Middle frontal gyrus (tissue), 1 donor: ENCODE measurements at regions not wholly inside any gene's neighbourhood (a gene's known extent, or its start where the extent isn't known, plus 50 kb on each side); places are given as distances from the start of the nearest gene placed in this dataset.

Experiments used
- DNase-seq: peaks from one replicate; pipeline ENCODE4 v3.0.0-alpha.2; 2015; ENCODE audit warnings: low spot score; ENCODE audit errors: extremely low spot score

DNA sequence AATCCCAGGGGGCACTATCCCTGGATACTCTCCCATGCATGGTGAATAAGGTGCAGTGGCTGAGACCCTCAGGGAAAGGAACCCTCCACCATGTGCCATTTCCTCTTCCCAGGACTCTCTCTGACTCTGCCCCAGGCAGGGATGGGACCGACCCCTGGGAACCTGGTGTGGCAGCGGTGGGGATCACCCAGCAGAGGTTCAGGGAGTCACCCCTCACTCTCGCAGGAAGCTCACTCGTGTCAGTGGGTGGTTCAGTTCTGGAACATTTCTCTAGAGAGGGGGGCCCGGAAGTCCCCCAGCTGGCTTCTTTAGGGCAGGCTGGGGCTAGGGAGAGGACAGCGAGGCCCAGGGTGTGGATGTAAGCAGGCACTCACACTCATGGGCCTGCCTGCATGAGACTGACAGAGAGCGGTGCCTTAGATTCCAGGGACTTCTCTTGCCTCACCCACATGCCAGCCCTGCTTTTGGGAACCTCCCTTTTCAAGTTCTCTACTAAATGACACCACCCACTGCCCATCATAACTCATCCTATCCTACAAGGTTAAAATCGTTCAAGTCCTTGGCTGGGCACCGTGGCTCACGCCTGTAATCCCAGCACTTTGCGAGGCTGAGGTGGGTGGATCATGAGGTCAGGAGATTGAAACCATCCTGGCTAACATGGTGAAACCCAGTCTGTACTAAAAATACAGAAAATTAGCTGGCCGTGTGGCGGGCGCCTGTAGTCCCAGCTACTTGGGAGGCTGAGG is 109.7 kb upstream of the SDK2 start:
- no peak for DNase-seq

DNA sequence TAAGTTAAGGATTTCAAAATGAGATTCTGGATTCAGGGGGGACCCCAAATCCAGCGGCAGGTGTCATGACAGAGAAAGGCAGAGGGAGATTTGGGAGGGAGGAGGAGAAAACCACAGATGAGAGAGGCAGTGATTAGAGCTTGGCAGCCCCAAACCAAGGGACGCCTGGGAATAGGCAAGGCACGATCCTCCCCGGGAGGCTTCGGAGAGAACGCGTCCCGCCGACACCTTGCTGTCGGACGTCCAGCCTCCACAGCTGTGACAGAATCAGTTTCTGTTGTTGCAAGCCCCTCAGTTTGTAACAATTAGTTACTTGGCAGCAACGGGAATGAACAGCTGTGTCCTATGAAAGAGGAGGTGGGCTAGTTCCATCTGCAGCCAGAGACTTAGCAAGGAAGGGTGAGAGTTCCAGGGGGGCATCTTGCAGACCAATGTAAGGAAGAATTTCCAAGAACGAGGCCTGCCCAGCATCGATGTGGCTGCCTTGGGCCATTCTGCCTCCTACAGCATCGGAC is 110.7 kb upstream of the SDK2 start:
- DNase-seq = no peak

- DNase-seq = no peak
Measured at GRCh38 chr17:73757420-73757819, 113.2 kb upstream of the SDK2 start.

DNA sequence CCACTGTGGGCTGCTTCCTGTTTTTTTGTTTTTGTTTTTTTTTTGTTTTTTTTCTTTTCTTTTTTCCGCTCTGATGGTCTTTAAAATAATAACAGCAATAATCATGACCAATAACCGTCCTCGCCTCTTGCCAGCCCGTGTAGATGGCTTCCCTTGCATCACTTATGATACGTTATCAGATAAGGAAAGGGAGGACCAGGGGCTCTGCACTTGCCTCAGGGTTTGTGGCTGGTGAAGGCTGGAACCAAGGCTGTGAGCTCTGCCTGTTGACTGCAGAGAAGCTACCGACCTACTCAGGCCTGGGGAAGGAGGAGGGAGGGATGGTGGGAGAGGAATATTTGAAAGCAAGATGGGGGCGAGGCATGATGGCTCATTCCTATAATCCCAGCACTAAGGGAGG is 114.0 kb upstream of the SDK2 start:
- DNase-seq = no peak

DNA sequence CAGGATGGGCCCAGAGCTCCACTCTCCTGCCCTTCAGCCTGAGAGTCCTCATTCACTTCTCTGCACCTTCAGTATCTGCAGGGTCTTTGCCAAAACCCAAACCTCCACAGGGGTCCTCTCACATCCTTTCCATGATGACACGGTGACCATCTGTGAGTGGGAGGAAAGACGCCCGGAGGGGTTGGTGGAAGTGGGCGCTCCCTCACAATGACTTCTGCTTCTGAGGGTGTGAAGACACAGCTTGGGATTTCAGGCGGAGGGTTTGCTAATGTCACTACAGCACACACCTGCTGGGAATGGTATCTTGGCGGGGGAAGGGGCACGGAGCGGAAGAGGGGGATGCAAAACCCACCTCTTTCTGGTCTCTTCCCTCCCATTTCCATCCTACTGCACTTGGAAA is 115.1 kb upstream of the SDK2 start:
- DNase-seq = no peak

DNA sequence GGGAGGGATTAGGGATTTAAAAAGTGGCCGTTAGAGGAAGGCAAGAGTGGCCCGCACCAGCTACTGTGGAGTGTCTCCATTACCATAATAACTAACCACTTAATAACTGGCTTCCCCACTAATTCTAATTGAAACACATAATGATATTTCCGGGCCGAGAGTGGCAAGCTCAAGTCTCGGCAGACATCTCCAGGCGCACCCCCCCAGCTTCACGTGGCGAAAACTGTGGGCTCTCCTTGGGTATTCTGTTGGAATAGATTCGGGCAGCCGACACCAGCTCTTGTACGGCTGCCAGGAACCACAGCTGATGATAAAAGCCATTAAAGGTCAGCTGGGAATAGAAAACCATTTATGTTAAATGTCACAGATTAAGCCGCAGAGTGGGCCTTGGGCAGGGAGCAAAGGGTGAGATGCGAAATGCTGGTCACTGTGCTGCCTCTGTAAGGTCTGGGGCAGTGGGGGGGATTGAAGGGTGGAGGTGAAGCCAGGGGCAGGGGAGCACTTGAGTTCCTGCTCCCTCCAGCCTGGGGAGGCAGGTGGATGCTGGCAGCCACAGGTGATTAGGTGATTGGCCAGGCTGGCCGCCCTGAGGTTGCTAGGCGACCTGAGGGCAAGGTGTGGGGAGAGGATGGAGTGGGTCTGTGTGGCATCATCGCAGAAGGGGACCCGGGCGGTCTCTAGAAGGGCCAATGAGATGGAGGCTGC is 115.6 kb upstream of the SDK2 start:
- no peak for DNase-seq

GRCh38 chr17:73760439-73760758 is 116.2 kb upstream of the SDK2 start:
- no peak for DNase-seq

GRCh38 chr17:73765824-73766563 is 121.7 kb upstream of the SDK2 start:
- no peak for DNase-seq

- DNase-seq = no peak
Measured at GRCh38 chr17:73767696-73768095, 123.5 kb upstream of the SDK2 start.

DNA sequence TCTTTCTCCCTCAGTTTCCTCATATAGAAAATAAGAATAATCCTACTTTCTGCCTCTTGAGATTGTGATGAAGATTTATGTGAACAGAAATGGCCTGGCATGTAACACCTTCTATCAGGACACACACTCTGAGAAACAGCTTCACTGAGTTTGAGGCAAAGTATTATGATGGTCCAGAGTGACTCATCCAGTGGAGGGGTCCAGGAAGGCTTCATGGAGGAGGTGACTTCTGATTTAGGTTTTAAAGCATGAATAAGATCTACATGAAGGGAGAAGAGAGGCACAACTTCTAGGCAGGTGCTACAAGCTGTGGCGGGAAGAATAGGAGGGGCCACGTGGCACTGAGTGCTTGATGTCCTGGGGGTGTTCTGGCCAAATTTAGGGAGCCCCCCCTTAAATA is 124.4 kb upstream of the SDK2 start:
- no peak for DNase-seq

GRCh38 chr17:73769479-73769878 is 125.2 kb upstream of the SDK2 start:
- no peak for DNase-seq

DNA sequence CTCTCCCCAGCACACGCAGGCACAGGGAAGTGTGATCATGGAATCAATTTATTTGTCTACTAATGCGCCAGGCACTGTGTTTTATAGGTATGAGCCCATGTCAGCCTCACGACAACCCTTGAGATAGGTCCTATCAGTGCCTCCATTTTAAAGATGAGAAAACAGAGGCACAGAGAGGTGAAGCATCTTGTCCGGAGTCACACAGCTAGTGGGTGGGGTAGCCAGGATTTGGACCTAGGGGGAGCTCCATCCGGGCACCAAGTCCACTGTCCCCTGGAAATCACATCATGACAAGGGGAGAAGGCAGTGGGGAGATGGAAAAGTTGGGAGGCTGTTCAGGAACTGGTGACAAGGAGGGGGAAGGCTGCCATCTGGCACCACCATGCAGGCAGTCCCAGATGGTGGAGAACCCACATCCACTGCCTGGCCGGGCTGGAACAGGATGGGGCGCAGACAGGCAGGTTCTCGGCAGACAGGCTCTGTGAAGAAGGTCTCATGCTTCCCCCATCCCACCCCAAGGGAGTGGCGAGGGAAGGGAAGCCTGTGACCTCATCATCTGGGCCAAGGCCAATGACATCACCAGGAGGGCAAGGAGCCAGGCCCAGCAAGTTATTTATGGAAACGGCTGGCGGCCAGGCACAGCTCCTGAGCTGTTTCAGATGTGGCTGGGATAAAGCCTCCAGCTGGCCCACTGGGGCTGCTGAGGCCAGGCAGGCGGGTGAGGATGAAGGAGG is 126.0 kb upstream of the SDK2 start:
- DNase-seq = peak; percentile 55

GRCh38 chr17:73770849-73771229 is 126.6 kb upstream of the SDK2 start:
- DNase-seq = no peak

DNA sequence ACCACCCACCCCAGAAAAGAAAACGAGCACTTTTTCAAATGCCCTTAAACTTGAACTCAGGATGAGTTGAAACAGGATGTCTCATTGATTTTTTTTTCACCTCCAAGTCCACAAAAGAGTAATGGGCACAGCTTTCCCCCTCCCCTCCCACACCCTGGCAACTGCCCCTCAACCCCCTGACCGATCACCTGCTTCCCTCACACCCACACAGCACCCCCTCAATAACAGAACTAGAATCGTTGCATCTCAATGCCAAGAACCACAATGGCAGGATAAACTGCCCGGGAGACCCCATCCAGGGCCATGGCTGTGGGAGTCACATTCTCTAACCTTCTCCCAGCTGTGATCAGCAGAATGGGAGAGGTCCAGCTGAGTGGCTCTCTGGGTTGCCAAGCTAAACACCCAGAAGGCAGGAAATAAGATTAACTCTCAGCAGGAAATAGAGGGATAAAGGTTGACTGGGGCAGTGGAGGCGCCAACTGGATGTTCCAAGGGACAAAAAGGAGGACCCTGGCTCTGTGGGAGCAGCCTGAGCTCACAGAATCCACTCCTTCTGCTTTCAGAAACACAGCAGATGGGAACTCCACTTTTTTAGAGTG is 128.0 kb upstream of the SDK2 start:
- DNase-seq = no peak

DNA sequence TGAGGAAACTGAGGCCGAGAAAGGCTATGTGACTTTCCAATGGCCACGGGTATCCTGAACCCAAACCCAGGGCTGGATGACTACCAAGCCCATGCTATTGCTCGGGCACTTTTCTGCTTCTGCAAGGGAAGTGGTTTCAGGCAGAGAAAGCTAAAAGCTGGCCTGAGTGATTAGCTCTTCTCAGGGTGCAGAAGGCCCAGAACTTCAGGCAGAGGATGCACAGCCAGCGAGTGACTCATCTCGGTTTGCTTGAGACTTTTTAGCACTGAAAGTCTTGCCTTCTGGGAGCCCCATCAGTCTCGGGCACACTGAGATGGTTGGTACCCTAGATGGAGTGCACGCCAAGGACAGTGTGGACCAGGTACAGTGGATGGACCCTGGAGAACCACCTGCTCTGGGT is 129.5 kb upstream of the SDK2 start:
- DNase-seq = no peak

- no peak for DNase-seq
Measured at GRCh38 chr17:73774852-73775251, 130.6 kb upstream of the SDK2 start.

DNA sequence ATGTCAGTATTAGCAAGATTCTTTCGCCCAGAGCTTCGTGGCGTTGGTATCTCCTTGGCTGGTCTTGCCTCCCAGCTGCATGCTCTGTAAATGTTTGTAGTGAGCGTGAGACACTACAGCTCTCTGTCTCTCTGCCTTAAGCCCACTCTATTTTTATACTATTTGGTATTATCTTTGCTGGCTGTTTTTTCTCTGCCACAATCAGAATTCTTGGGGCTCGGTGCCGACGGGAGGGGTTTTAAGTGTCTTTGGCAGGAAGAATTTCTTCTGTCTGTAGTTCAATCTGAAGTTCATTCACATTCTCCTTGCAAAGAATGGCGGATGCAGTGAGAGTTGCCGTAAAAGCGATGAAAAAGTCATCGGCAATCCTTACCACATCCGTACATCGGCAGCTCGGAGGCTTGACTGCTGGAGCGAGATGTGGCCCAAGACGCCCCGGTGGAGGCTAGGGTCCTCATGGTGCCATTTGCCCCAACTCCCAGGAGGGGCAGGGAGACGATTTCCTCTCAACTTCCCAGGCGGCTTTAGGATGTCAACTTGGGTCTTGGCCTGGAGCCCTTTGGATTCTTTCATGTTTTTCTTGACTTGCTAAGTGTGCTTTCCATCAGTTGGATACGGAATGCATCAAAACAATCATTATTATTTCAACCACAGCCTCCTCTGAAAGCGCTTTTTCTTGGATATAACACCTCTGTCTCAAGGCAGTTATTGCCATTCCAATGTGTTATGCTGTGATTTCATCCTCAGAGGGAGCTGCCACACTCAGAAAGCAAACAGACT is 132.3 kb upstream of the SDK2 start:
- DNase-seq = no peak

DNA sequence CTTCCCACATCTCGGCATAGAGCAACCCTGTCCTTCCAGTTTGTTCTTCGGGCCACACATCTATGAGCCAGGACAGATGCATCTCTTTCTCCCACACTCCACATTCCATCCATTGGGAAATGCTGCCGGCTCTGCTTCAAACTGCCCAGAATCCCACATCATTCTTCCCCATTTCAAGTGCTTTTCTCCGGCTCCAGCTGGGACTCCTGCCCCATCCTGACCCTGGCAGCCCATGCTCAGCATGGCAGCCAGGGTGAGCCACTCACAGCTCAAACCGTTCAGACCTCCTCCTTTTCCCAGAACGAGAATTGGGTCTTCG is 132.8 kb upstream of the SDK2 start:
- DNase-seq = no peak

DNA sequence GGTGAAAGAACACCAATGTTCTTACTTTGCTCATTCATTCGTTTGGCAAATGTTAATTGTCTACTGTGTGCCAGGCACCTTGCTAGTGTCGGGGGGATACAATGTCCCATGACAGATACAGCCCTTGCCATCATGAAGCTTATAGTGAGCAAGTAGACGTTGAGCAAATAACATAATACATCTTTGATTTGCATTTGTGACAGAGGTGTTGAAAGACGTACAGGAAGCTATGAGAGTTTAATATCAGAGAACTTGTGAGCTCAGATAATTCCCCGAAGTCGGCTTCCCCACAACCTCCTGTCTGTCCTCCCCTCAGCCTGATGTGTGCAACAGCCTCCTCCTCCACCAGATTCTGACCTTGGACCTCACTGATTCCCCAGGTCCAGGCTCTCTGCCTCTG is 138.0 kb upstream of the SDK2 start:
- no peak for DNase-seq

DNA sequence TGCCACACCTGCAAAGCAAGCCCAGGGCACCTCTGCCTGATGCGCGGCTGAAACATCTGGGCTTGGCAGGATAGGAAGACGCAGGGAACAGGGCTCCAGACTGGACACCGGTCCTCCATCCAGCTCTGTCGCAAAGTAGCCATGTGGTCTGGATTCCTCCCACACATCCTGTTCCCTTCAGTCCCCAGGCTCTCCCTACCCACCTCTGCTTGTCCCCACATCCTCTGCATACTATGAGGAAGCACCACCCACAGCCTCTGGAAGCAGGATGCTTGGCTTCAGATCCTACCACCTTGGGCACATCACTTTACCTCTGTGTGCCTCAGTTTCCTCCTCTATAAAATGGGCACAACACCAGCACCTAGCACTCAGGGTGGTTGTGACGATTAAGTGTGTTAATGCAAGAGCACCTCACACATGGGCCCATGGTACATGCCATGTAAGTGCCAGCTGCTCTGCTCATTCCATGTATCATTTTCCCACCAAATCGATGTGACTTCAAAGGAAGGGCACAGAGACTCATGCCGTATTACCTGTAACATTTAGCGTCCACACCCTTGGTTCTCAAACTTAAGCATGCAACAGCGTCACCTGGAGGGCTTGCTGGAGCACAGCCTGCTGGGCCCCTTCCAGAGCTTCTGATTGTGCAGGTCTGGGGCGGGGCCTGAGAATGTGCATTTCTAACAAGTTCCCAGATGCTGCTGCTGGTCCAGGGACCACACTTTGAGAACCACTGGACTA is 138.6 kb upstream of the SDK2 start:
- DNase-seq = no peak
